Raji (cell line): ENCODE measurements at regions not wholly inside any gene's neighbourhood (a gene's known extent, or its start where the extent isn't known, plus 50 kb on each side); places are given as distances from the start of the nearest gene placed in this dataset.

Experiments
- POLR2A ChIP-seq: IDR thresholded peaks from 2 replicates; pipeline ENCODE4 v1.6.1; 2011; ENCODE audit warnings: low read depth, low read length, control low read depth; ENCODE audit not compliant: insufficient read depth

DNA sequence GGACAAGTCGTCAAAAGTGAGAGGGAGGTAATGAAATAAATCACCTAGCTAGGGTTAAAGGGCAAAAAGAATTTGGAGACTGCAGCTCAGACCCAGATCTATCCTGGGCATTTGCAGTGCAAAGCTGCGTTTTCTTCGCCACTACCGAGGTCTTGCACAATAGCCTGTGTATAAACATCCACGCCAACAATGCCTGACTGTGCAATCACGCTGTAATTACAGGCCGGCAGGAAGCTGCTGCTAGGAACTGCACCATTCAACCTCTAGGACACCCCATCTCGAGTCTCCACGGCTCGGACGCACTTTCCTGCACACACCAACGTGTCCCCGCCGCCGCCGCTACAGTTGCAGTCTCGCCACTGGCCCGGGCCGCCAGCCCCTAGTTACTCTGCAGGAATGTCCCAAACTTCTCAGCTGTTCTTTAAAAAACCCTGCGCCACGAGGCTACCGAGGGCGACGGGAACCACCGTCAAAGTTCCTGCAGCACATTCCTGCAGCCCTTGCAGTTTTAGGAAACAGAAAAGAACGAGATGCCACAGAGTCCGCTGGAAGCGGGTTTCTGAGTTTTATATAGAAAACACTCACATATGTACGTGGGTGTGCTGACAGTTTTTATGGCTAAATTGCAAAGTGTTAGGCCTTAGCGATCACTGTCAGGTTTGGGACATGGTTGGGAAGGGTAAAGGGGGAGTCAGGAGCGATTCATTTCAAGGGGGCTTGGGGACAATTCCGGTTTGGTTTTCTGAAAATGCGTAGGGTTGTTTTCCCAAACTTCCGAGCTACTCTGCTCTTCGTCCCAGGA is 65.6 kb upstream of the PTGR2 start:
- TF ChIP-seq POLR2A: no peak

DNA sequence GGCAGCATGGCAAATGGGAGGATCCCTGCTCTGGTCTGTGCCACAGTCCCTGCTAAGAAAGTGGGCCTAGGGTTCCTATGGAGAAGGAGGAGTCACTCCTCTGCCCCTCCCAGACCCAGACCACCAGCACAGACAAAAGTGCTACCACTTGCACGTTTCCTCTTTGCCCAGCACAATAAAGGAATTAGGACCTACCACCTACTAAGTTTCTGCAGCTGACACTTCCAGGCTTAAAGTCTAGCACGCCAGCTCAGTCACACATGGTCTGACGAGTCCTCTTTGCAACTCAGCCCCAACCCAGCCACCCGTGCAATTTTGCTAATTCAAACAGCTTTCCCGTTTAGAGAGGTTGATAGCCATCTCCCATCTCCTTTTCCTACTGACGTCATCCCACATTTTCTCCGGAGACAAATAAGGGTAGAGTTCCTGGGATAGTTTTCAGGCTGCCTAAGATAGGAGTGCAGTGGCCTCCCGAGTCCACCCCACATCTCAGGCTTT is 66.2 kb upstream of the PTGR2 start:
- TF ChIP-seq POLR2A: no peak

DNA sequence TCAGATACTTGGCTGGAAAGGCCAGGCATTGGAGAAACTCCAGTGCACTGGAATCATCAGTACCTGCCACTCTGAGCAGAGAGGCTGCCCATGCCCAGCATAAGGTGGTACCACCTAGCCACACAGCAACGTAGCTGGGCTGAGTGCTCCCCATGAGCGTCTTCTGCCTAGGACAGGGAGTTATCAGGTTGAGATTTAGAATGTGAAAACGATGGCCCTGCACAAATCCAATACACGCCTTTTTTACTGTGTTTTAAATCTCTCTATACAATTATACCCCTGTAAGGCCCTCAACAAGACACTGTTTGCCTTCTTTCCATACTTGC is 66.7 kb upstream of the PTGR2 start:
- TF ChIP-seq POLR2A: no peak

DNA sequence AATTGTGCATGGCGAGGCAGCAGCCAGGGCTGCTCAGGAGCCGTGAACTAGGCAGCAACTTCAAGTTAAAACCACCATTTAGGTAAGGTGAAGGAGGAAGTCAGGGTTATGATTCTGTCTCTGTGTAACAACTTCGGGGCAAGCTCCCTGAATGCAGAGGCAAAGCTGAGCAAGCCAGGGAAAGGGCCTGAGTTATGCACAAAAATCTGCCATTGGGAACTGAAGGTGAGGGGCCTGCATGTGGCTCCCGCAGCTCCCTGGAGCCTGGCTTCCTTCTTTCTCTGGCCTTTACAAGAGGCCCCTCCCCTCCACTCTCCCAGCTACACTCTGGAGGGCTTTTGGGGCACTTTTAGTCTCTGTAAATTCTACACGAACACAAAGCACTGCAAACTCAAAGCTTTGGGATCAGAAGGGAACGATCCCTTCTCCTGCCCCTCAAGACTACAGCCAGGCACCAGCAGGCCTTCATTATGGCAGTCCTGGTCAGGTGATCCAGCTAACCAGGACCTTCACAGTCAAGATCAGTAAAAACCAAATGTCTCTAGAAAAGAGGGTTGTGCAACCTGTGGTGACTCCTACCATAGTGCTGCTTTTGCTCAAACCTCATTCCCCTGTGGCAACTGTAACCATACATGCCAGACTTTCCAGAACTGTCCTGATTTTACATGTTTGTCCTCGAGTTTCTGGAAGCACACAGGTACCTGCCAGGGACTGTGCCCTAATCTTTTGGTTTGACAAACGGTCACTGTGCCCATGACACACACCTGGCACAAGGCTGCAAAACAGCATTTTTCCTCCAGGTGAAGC is 67.2 kb upstream of the PTGR2 start:
- TF ChIP-seq POLR2A: no peak

DNA sequence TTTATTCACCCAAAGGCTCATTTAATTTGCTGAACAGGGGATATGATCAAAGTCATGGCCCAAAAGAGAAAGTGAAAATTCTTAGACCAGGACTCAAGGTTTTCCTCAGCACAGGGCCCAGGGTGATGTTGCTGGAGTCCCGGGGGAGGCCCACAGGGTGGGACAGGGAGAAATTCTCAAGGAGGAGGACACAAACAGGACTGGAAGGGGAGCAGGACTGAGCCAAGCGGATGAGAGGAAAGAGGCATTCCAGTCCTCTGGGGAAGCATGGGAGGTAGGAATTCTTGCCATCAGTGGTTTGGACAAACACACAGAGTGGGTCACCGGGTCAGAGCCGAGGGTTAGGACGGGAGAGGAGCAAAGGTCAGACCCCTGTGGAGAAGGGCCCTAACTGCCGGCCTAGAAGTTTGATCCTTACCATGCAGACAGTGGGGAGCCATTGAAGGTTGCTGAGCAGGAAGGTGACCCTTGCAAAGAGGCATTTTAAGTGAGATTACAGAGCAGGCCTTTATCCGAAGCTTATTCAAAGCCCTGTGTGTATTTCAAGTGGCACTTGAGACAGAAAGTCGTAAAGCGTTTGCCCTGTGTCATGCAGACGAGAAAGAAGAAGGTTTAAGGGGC is 68.4 kb upstream of the PTGR2 start:
- TF ChIP-seq POLR2A: no peak

DNA sequence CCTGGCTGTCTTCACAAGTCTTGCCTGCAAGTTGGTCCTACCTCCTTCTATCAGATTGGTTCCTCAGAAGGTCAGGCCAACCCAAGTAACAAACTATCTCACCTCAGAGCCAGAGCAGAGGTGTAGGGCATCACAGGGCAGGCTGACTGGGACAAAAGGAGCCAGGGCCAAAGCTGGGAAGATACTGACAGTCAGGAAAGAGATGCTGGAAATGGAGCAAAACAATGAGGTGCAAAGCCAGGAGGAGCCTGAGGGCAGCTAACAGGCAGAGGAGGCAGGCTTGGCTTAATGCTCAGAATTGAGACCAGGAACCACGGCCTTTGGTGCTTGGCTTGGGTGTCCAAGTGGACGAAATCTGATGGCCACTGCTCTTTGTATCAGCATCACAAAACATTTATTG is 68.4 kb upstream of the PNMA1 start:
- no peak for TF ChIP-seq POLR2A

DNA sequence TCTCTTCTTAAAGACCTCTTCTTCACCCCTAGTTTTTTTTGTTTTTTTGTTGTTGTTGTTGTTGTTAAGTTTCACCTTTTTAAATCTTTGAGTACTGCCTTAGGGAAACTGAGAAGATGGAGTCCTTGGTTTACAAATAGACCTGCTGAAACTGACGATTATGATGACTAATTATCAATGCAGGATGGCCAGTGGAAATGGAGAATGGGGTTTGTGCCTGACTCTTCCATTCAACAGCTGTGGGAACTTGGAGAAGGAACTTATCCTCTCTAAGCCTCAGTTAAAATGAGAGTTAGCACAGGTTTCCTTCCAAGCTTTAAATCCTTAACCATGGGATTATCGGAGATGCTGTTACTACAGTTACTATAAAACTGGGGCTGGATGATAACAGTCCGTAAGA is 66.7 kb upstream of the PNMA1 start:
- no peak for TF ChIP-seq POLR2A

DNA sequence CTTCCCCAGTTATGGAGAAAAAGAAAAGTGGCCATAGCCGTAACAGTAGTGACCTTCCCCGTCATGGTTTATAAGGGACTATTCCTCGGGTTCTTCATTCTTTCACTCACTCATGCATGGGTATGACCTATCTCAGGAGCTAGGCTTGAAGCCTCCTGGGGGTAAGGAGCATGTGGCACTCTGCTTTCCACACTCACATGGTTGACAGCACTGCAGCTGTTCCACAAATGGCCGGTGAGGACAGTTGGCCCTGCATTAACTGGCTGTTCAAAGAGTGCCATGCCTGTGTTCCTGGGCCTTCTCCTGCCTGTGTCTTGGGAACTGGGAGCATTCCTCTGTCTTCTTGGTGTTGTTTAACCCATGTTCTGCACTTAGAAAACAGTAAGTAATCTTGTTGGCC is 66.2 kb upstream of the PNMA1 start:
- no peak for TF ChIP-seq POLR2A

DNA sequence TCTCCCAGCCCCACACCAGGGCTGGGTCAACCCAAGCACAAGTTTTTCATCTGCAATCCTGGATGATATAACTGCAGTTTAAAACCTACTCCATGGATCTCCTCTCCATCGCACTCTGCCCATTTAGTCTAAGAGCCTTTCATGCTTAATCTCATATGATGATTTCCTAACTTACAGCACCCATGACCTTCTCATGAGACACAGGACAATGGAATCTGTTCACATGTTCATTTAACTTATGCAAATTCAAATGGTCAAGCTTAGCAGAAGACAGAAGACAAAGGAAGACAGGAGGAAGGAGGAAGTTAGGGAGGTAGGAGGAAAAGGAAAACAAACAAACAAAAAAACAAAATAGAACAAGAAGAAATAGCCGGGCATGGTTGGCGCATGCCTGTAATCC is 64.6 kb upstream of the PNMA1 start:
- no peak for TF ChIP-seq POLR2A

DNA sequence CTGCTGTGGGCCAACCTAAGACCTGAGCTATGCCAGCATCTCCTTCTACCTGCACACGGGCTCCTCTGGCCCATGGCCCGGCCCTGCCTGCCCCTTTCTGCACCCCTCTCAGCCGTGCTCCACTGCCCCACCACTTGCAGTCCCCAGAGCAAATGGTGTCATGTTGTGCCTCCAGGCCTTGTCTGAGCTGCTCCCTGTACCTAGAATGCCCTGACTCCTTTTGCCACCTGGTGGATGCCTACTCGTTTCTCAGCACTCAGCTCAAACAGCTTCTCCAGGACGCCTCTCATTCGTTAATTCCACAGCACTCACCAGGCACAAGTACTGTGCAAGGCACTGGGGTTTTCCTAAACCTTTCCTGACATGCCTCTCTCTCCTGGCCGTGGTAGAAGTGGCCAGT is 63.2 kb upstream of the PNMA1 start:
- TF ChIP-seq POLR2A: no peak

DNA sequence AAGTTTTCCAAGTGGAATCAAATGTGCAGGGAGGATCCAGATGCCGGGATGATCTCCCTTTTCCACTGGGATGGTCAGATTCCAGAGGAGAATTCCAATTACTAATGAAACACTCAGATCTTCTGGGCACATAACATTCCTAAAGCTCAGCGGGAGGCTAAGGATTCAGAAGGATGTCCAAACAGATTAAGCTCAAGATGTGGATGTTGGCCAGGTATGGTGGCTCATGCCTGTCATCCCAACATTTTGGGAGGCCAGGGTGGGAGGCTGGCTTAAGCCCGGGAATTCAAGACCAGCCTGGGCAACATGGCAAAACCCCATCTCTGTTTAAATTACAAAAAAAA is 62.0 kb upstream of the PNMA1 start:
- TF ChIP-seq POLR2A: no peak

DNA sequence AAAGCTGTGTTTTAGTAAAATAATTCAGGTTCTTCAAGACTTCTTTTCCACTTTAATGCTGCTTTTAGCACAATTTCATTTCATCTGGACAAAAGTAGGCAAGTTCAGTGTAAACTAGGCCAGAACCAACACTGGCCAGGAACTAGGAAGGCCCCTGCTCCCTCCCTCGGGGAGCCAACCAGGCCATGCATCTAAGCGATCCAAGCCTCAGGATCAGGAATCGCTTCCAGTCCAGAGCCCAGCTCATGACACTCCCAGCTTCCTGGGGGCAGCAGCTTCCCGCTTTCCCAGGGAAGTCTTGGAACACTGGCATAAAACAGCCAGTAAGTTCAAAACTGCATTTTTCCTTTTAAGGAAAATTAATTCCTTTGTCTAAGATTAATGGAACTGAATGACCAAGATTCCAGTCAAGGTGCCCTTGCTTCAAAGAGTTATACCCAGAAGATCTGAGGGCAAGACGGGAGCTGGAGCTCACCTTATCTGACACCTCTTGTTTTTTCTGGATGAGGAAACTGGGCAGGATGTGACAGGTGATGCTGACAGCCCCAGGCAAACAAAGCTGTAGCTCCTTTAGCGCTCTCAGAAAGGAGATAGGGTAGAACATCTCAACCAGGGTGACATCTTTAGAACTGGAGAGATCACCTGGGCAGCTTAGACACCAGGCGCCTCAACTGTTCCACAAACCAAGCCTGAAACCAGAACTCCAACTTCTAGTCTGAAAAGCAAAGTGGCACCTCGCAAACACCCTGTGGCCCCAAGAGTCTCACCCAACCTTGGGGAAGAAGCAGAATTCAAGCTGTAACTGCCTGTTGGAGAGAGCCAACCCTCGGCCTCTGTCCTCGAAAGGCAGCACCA is 61.4 kb upstream of the PNMA1 start:
- no peak for TF ChIP-seq POLR2A

DNA sequence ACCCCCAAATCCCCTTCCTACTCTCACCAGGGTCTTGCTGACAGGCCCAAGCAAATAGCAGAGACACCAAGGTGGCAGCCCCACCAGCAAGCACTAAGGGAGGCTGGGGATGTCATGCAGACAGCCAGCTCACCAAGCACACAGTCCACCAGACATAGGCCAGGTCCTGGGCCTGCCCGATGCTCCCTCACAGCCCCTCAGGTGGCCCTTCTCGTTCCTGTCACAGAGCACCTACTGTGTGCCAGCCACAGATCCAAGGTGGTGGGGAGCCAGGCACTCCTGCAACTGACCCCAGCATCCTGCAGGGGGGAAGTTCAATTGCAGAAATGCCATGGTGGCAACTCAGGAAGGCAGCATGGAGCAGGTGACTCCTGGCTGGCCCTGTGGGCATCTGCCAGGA is 60.5 kb upstream of the PNMA1 start:
- no peak for TF ChIP-seq POLR2A

DNA sequence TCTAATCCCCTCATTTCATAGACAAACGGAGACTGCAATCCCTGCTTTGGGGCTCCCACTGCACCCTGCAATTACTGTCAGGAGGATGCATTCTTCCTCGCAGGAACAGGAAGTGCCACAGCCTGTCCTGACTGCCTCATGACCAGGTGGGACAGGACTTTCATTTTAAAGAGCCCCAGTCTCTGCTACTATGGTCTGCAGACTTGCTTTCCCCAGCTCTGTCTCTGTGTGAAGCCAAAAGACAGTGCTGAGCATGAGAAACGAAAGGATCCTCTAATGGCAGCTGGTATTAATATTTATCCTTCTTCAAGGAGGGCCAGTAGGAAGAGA is 60.0 kb upstream of the PNMA1 start:
- TF ChIP-seq POLR2A: no peak
